Mammary epithelial cell (primary cell): ENCODE measurements at regions not wholly inside any gene's neighbourhood (a gene's known extent, or its start where the extent isn't known, plus 50 kb on each side); places are given as distances from the start of the nearest gene placed in this dataset.

Experiments used
- CTCF ChIP-seq, 2 donors: IDR thresholded peaks in 1 of 2; conservative IDR thresholded peaks in 1 of 2; 2 replicates each; pipeline ENCODE4 v1.5.1; 2011 to 2012; ENCODE audit warnings: inconsistent platforms in 2 of 2, low read length in 2 of 2, mild to moderate bottlenecking in 2 of 2, control low read depth in 1 of 2, low read depth in 1 of 2; ENCODE audit not compliant: insufficient read depth in 1 of 2; ENCODE audit errors: extremely low read depth in 1 of 2
- EZH2 ChIP-seq: IDR thresholded peaks from 2 replicates; pipeline ENCODE4 v1.6.1; 2012; ENCODE audit warnings: low read length, inconsistent platforms, borderline replicate concordance

- TF ChIP-seq CTCF (conservative IDR thresholded peaks at IDR 0.05 in 1 of 2, IDR thresholded peaks at IDR 0.05 in 1 of 2; ENCODE audit: extremely low read depth in 1 of 2, insufficient read depth in 1 of 2, low read depth in 1 of 2, low read length in 2 of 2) (no peak), EZH2 (no peak)
Measured at GRCh38 chr12:124491856-124492420, 75.5 kb downstream of the NCOR2 start.
